HG03039 (cell line): ENCODE measurements at regions not wholly inside any gene's neighbourhood (a gene's known extent, or its start where the extent isn't known, plus 50 kb on each side); places are given as distances from the start of the nearest gene placed in this dataset.

ENCODE experiments used
- ATAC-seq: cut with Tn5 transposase; IDR thresholded peaks from one replicate; pipeline ENCODE4 v1.9.1; 2021; ENCODE audit warnings: mild to moderate bottlenecking, moderate library complexity; ENCODE audit not compliant: unreplicated experiment

DNA sequence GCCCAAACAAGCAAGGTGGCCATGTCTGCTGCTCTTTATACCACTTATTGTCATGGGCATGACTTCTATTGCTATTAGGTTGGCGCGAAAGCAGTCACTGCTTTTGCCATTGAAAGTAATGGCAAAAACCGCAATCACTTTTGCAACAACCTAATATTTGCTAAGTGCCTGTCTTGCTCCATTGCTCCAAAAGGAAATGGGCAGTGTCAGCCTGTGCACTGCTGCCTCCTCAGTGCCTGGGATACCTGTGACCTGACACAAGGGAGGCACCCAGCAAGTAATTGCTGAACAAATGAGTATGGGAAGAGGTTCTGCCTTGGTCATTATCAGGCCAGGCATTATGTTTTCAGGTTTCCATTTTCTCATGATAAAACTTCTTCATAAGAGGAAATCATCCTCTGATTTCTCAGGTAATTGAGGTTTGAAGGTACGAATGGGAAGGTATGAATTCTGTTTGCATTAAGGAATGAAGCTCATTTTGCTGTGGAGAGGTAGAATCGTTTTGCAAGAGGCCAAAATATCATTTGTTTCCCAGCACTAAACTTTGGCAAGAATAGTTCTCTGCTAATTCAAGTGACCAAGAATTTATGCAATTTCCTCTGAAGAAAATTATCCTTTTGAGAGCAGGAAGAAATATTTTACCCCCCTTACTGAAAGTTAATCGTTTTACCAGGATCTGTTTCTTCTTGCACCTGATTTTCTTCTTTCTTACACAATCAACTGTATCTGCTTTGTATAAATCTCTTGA, 128.4 kb upstream of the SPRY2 start:
- no peak for ATAC-seq

DNA sequence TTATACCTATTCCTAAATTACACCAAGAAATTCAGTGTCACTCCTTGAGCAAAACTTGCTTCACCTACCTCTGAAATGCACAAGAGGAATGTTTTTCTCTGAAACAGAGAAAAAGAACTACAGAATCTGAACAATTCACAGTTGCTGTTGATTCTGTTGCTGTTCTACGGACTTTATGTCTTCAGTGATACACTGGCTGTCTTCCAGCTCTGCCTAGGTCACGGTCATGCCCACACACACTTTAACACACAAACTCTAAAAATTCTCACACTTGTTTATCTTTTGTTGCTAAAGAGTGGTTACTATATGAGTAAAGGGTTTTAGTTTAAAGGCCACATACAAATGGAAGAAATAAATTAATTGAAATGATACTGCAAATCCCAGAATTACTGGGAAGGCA, 124.4 kb upstream of the SPRY2 start:
- no peak for ATAC-seq

DNA sequence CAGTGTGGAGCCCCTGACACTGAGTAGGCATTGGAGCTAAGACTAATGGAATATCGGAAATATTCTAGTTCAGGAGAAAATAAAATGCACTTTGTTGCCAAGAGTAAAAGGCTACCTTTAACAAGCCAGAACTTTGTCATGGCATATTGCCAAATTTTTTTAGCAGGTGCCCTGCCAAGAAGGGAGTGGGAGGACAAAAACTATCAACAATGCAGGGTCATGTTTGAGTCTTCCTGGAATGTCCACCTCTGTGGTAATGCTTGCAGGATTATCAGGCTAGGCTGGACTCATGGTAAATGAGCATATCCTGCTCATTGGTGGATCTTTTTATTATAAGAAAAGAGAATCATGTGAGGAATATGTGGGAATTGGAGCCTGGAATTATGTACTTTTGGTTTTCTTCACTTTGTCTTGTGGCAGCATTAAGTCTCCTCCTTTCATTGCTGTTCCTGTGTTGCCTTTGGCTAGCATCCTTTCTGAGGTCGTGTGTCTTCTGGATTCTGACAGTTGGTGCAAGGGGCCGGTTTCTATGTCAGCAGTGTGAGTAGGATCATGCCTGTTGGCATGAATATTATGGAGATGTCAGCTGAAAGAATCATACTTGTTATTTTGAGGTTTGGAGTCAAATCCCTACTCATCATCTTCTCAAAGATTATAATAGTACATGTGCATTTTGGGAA, 122.9 kb upstream of the SPRY2 start:
- ATAC-seq: no peak

DNA sequence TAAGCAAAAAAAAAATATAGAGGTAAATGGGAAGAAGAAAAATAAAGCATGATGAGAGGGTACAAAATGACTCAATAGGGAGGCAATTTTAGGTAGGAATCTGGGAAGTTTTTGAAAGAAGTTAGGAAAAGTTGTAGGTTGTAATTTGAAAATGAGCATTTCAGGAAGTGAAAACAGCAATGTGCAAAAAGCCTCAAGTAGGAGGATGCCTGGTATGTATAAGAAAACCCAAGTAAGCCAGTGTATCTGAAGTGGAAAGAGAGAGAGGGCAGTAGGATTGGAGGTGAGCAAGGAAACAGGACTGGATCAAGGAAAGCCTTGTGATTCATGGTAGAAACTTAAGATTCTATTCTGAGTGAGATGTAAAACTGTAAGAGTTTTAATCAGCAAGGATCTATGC, 121.6 kb upstream of the SPRY2 start:
- ATAC-seq: no peak

DNA sequence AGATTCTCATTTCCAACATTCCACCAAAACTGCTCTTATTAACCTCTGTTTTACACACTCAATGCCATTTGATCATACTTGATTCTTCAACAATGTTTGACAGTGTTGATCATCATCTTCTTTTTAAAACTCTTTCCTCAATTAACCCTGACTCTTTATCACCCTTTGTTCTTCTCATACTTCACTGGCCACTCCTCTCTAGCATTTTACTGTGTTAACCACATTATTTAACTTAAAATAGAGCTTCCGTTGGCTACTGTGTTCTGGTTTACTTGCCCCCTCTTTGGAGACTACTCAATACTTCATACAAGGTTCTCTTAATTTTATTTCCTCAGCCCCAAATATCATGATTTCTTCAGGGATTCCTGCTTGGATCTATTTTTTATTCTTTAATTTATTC, 121.1 kb upstream of the SPRY2 start:
- ATAC-seq: no peak

DNA sequence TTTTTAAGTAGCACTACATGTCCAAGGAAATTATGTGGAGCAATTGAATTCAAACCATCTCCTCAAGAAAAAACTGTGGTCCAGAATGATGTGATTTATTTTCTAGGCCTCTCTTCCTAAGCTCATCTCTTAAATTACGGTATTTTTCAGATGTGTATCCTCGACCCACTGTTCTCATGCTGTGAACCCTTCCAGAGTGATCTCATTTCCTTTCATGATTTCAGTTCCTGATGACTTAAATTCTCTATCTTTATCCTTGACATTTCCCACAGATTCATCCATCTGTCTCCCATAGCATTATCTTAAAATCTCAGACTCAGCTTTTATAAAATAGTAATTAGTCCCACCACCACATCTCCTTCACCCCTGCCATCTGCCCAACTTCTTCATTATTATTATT, 117.6 kb upstream of the SPRY2 start:
- no peak for ATAC-seq

DNA sequence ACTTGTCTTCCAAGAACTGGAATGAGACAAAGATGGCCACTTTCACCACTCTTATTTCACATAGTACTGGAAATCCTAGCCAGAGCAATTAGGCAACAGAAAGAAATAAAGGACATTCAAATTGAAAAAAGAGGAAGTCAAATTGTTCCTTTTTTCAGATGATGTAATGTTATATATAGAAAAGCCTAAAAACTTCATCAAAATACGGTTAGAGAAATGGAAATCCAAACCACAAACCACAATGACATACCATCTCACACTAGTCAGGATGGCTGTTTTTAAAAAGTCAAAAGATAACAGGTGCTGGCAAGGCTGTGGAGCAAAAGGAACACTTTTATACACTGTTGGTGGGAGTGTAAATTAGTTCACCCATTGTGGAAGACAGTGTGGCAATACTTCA, 113.3 kb upstream of the SPRY2 start:
- ATAC-seq: peak; percentile 80

DNA sequence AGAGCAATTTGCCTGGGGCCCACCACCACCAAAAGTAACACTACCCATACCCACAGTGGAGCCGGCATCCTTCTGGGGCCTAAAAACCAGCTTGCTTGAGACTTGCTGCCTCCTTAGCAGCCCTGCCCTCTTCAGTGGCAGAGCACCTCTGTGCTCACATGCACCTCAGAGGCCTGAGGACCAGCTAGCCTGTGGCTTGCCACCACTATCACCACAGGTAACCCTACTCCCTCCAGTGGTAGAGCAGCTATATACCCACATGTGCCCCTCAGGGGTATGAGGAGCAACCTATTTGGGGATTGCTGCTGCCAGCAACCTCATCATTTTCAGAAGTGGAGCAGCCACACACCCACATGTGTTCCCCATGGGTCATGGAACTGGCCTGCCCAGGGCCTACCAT, 111.4 kb upstream of the SPRY2 start:
- ATAC-seq: no peak

DNA sequence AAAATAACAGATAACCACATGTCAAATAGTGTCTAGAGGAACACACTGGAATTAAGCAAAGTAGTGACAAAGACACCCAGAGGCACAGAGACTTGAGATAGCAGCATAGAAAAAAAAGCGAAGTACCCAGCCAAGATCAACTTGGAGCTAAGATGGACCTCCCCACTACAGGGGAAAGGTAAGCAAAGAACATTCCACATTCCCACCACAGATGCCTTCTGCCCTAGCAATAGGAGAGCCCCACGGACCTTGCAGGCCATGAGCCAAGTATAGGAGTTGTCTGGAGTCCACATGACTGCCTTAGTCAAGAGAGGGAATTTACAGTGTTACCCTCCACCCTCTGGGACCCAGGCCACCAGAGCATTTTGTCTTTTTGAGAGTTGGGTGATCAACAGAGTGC, 110.7 kb upstream of the SPRY2 start:
- no peak for ATAC-seq

DNA sequence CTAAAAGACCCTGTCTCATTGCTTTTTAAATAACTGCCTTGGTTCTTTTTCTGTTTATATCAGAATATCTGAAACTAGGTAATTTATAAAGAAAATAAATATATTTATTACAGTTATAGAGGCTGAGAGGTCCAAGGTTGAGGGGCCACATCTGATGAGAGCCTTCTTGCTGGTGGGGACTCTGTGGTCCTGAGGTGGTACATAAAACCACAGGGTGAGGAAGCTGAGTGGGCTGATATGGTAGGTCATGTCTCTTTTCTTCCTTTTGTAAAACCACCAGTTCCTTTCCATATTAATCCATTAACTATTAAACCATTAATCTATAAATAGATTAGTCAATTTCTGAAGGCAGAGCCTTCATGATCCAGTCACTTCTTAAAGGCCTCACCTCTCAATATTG, 109.5 kb upstream of the SPRY2 start:
- no peak for ATAC-seq

DNA sequence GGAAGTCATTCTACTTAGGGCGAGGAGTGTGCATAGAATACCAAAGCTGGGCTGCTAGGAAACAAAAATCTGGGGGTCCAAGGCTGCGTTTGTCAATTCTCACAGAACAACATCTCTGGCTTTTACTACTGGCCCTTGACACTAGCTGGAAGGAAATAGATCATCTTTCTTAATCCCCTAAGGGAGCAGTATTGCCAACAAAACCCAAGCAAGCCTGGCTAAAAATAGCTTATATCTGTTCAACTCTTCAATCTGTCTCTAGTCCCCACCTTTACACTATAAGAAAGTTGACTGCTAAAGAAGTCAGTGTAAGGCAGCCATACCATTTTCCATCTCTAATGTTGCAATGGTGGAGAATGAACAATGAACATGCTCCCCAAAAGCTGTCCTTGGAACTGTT, 107.8 kb upstream of the SPRY2 start:
- no peak for ATAC-seq

DNA sequence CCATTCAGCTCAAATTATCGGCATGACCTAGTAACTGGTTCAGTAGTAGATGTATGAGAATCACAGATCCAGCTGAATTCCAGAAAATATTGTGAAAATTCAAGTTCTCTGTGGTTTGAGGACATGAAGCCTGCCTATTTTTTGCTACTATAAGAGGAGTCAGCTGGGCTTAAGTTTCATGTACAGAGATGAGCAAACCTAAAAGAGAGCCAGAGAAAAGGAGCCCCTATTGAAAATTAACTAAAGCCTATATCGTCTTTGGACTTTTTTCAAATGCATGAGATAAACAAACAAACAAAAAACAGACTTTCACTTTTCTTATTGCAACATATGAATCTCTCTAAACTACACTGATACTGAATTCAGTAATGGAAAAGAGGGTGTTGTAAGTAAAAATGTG, 106.8 kb upstream of the SPRY2 start:
- ATAC-seq: no peak

DNA sequence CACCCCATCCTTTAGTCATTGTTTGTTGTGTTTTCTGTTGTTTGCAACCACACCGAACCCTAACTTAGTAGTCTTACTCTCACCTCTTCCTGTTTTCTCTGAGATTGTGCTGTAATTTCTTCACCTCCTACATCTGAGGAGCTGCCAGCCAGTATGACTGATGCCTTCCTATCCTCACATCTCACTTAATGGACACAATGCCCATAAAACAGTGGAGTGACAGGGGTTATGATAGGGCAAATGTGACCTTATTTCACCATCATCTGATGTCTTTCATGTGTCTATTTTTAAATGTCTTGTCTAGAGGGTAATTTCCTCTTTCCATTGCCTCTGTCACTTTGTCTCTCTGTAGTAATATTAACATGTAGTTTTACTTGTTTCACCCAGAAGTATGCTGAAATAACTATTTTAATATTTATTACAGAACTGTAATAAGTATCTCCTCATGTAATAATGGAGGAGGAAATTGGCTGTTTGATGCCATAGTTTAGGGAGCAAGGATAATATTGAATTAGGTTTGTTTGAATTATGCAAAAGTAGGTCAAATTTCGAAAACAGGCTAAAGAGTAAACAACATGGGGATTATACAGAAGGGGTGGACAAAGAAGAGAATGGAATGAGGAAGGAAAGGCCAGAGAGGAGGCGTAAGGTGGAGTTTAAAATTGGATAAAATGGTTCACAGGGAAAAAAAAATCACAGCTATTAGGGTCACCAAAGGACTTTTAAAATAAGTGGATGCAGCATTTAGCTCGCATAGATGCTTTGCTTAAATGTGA, 103.5 kb upstream of the SPRY2 start:
- ATAC-seq: no peak

DNA sequence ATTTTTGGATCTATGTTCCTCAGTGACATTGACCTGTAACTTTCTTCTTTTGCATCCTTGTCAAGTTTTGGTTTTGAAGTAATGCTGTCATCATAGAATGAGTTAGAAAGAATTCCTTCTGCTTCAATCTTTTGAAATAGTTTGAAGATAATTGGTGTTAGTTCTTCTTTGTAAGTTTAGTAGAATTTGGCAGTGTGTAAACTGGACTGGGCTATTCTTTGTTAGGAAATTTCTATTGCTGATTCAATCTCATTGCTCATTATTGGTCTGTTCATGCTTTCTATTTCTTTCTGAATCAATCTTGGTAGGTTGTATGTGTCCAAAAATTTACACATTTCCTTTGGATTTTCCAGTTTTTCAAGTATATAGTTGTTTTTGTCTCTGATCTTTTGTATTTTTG, 101.7 kb upstream of the SPRY2 start:
- ATAC-seq: no peak

DNA sequence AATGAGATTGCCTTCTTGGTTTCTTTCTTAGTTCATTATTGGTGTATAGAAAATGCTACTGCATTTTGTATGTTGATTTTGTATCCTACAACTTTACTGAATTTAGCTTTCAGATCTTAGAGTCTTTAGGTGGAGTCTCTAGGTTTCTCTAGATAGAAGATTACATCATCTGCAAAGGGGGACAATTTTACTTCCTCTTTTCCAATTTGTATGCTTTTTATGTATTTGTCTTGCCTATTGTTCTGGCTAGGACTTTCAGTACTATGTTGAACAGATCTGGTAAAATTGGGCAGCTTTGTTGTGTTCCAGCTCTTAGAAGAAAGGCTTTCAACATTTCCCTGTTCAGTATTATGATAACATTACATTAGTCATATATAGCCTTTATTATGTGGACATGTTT, 101.0 kb upstream of the SPRY2 start:
- ATAC-seq: peak; percentile 54

DNA sequence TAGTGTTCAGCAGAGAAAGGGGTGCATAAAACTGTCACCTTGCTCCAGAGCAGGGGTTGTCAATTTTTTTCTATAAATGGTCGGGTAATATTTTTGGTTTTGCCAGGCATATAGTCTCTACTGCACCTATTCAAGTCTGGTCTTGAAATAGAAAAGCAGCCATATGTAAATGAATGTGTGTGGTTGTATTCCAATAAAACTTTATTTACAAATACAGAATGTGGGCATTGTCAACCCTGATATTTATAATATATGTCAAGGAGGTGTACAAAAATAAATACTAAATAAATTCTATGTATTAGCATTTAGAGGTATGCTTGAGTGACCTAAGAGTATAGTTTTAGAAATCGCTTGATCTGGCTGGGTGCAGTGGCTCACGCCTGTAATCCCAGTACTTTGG, 97.6 kb upstream of the SPRY2 start:
- ATAC-seq: no peak

DNA sequence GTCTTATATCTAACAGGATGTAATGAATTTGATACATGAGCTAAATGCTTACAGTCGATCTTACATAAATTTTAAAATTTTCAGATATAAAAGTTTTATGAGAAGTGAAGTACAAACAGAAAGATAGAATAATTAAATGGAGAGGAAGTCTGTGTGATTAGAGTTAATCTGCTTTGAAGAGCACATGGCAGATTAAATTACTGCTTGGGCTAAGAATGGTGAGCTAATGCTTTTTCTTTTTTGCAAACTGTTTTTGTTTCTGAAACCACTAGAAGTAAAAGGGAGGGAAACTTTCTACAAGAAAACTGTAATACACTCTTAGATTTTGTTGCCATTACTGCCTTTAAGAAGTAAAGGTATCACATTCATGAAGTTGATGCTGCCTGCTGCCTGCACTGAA, 96.3 kb upstream of the SPRY2 start:
- no peak for ATAC-seq

DNA sequence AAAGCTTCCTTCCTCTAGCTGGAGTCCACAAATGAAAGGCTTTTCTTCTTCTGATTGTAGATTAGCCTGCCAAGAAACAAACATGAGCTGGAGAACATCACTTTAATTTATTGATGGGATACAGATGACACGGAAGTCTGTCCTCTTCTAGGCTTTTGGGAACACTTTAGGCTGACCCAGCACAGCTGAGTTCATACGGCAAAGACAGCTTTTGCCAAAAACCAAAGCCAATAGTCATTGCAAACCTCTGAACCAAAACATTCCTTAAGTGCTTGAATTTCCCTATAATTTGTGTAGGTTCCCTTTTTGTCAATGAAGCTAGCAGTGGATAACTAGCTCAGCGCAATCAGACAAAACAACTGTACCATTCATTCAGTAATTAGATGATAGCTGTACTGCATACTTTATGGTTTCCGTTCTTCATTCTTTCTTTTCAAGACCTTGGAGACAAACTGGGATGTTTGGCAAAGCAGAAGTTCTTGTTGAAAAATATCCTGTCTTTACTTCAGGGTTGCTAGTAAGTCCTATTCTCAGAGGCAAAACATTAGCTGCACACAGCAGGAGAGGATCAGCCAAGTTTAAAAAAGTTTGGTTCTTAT, 95.7 kb upstream of the SPRY2 start:
- no peak for ATAC-seq

DNA sequence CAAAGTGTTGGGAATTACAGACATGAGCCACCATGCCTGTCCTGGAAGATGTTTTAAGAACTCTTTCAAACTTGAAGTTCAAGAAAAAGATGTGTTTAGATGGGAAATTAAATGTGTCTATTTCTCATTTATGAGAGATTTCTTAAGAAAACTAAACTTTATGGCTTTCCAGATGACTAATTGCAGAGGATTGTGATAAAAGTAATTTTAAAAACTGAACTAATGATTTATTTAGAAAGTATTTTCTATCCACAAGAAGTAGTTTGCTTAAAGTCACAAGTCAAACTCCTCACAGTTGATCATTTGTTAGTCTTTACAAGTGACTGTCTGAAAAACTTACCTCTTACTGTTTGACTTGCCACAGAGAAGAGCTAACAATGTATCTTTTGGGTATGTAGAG, 89.6 kb upstream of the SPRY2 start:
- no peak for ATAC-seq

DNA sequence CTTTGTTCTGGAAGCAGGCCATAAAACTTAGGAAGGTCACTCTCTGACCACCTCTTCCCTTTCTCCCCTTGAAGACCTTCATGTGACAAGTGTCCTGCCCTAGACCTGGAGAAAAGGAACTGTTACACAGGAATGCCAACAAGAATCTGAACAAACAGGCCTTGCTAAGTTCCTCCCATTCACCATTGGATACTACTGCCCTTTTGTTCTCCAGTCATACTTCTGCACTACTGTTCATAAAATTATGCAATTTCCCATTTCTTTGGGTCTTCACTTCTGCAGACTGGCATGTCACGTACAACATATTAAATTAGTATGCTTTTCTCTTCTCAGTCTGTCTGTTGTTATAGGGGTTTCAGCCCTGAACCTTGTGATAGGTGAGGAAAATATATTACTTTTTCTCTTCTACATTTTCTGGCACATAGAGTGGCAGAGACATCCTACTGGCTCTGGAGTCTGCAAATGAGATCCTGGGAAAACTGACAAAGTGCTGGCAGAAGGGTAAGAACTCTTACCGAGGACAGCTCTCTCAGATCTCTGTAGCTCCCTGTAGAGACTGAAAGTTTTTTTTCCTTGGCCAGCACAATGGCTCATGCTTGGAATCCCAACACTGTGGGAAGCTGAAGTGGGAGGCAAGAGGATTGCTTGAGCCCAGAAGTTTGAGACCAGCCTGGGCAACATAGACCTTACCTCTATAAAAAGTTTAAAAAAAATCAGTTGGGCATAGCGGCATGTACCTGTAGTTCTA, 87.6 kb upstream of the SPRY2 start:
- ATAC-seq: no peak

DNA sequence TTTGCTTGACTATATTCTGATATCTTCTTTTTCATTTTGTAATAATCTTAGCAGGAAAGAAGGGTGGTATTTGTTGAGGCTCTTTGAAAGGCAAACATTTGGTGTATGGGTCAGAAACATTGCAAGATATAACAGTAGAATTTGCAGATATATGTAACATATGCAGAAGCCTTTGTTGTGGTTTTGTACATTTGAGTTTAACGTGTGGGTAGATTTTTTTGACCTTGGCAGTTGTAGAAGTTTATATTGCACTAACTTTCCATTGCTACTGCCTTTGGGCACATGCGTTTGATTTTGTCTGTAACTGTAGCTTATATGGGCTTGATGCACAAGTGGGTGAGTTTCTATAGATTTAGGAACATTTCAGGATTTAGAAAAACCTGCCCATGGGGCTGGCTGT, 78.5 kb upstream of the SPRY2 start:
- ATAC-seq: no peak
